Gastrocnemius medialis (tissue), 4 donors: ENCODE measurements at regions not wholly inside any gene's neighbourhood (a gene's known extent, or its start where the extent isn't known, plus 50 kb on each side); places are given as distances from the start of the nearest gene placed in this dataset.

ENCODE experiments used
- ATAC-seq, 2 donors: fragments of 150-250 bp; one replicate each; pipeline ENCODE4 v1.9.1; 2016
- DNase-seq, 2 donors: peaks; one replicate each; pipeline ENCODE4 v3.0.0-alpha.2; 2019
- H3K27ac ChIP-seq, 4 donors: fragments of 200-600 bp; sonication (generic); 1 replicate in 1 of 4; 2 replicates in 3 of 4; pipeline ENCODE4 v1.5.1; 2016 to 2018; ENCODE audit warnings: mild to moderate bottlenecking in 2 of 4, moderate library complexity in 1 of 4
- H3K27me3 ChIP-seq, 3 donors: fragments of 200-600 bp; sonication (generic) in 2 of 3; 1 replicate in 1 of 3; 2 replicates in 2 of 3; pipeline versions ENCODE4 v1.5.1 to v1.6.0; 2016 to 2019; ENCODE audit warnings: mild to moderate bottlenecking in 1 of 3, moderate library complexity in 1 of 3
- H3K36me3 ChIP-seq, 2 donors: fragments of 200-600 bp; sonication (generic) in 1 of 2; one replicate each; pipeline ENCODE4 v1.5.1; 2017 to 2018
- H3K4me1 ChIP-seq, 2 donors: fragments of 200-600 bp; sonication (generic) in 1 of 2; one replicate each; pipeline ENCODE4 v1.5.1; 2016 to 2017; ENCODE audit warnings: mild to moderate bottlenecking in 2 of 2
- H3K4me3 ChIP-seq, 4 donors: fragments of 200-600 bp; sonication (generic) in 3 of 4; 1 replicate in 1 of 4; 2 replicates in 3 of 4; pipeline ENCODE4 v1.5.1; 2016 to 2019; ENCODE audit warnings: mild to moderate bottlenecking in 2 of 4
- H3K9me3 ChIP-seq, 3 donors: fragments of 200-600 bp; sonication (generic) in 2 of 3; 1 replicate in 1 of 3; 2 replicates in 2 of 3; pipeline ENCODE4 v1.5.1; 2016 to 2019
- CTCF ChIP-seq, 5 experiments: fragments of 450-650 bp in 3 of 5; fragments of 200-600 bp in 2 of 5; sonication (generic) in 2 of 5; IDR thresholded peaks in 4 of 5; conservative IDR thresholded peaks in 1 of 5; 1 replicate in 4 of 5; 2 replicates in 1 of 5; pipeline ENCODE4 v1.5.1; 2016 to 2019; ENCODE audit warnings: antibody characterized with exemption in 5 of 5, mild to moderate bottlenecking in 3 of 5, moderate library complexity in 3 of 5
- POLR2A ChIP-seq, 2 donors: fragments of 450-650 bp; IDR thresholded peaks; one replicate each; pipeline ENCODE4 v1.6.1; 2017; ENCODE audit warnings: antibody characterized with exemption in 2 of 2, mild to moderate bottlenecking in 2 of 2, moderate library complexity in 2 of 2
- in situ Hi-C, 4 donors: fragments of 200-750 bp; cut with MboI; loops; one replicate each; pipeline versions ENCODE4 v1.15.0 to v1.8.0; 2017; ENCODE audit warnings: low sequenced_read_pairs in 4 of 4
- intact Hi-C: fragments of 100-400 bp; cut with DNase I; formaldehyde crosslinking; loops from one replicate; pipeline ENCODE4 v1.15.1; 2023; ENCODE audit warnings: low total_unique reads

- Histone ChIP-seq H3K36me3 (no peaks in the 10 kb centered on the region), H3K27ac (no peak overlapping the region), H3K27me3 (no peaks in the 10 kb centered on the region), H3K4me3 (no peak overlapping the region), H3K9me3 (no peaks in the 10 kb centered on the region), H3K4me1 (no peaks in the 10 kb centered on the region)
- TF ChIP-seq CTCF (IDR thresholded peaks at IDR 0.05 in 4 of 5, conservative IDR thresholded peaks at IDR 0.05 in 1 of 5) (no peak), POLR2A (IDR thresholded peaks at IDR 0.05) (no peak)
- ATAC-seq (no peak), DNase-seq (no peak)
- intact Hi-C loops, result no loop called here
- in situ Hi-C loops, result no loop called here
Measured at GRCh38 chr18:2480536-2480935, 90.8 kb downstream of the METTL4 start.

GRCh38 chr18:2482706-2483475 is 88.4 kb downstream of the METTL4 start:
- Histone ChIP-seq H3K36me3 (no peaks in the 10 kb centered on the region), H3K27ac (no peak overlapping the region), H3K27me3 (no peaks in the 10 kb centered on the region), H3K4me3 (no peak overlapping the region), H3K9me3 (no peaks in the 10 kb centered on the region), H3K4me1 (no peaks in the 10 kb centered on the region)
- no peak for DNase-seq
- in situ Hi-C loops (no loop called here), intact Hi-C loops (no loop called here)
- no peak for ATAC-seq
- TF ChIP-seq CTCF (IDR thresholded peaks at IDR 0.05 in 4 of 5, conservative IDR thresholded peaks at IDR 0.05 in 1 of 5) (no peak), POLR2A (IDR thresholded peaks at IDR 0.05) (no peak)

GRCh38 chr18:2485983-2486382 is 85.3 kb downstream of the METTL4 start:
- intact Hi-C loops, result no loop called here
- Histone ChIP-seq H3K4me3 (no peak overlapping the region), H3K4me1 (no peaks in the 10 kb centered on the region), H3K9me3 (no peaks in the 10 kb centered on the region), H3K27me3 (no peaks in the 10 kb centered on the region), H3K36me3 (no peaks in the 10 kb centered on the region), H3K27ac (no peak overlapping the region)
- in situ Hi-C loops, result no loop called here
- TF ChIP-seq POLR2A (IDR thresholded peaks at IDR 0.05) (no peak), CTCF (IDR thresholded peaks at IDR 0.05 in 4 of 5, conservative IDR thresholded peaks at IDR 0.05 in 1 of 5) (no peak)
- no peak for DNase-seq
- no peak for ATAC-seq

- intact Hi-C loops (no loop called here), in situ Hi-C loops (no loop called here)
- no peaks in the 10 kb centered on the region for H3K27me3 ChIP-seq
- H3K9me3 ChIP-seq, result no peaks in the 10 kb centered on the region
- H3K4me3 ChIP-seq, result no peak overlapping the region
- no peak overlapping the region for H3K27ac ChIP-seq
- no peak for ATAC-seq
- no peak for DNase-seq
- H3K4me1 ChIP-seq, result no peaks in the 10 kb centered on the region
- H3K36me3 ChIP-seq, result no peaks in the 10 kb centered on the region
- TF ChIP-seq CTCF (IDR thresholded peaks at IDR 0.05 in 4 of 5, conservative IDR thresholded peaks at IDR 0.05 in 1 of 5) (no peak), POLR2A (IDR thresholded peaks at IDR 0.05) (no peak)
Measured at GRCh38 chr18:2486426-2486825, 84.9 kb downstream of the METTL4 start.
